T-helper 1 cell treated with Interleukin-12 subunit alpha and Interleukin-12 subunit beta and Interleukin-4 antibody, amounts not matched to agents 30 ng/mL and 1 ng/mL, for 36 hours (primary cell): ENCODE measurements at regions not wholly inside any gene's neighbourhood (a gene's known extent, or its start where the extent isn't known, plus 50 kb on each side); places are given as distances from the start of the nearest gene placed in this dataset.
"Not testable (repeated sequence)": the region's sequence is repeated elsewhere in the genome, so short reads cannot be mapped to it uniquely, and the experiment has no call there.

Source experiments
- intact Hi-C: fragments of 100-400 bp; cut with micrococcal nuclease; formaldehyde crosslinking; loops from one replicate; pipeline ENCODE4 v1.15.1; 2024

DNA sequence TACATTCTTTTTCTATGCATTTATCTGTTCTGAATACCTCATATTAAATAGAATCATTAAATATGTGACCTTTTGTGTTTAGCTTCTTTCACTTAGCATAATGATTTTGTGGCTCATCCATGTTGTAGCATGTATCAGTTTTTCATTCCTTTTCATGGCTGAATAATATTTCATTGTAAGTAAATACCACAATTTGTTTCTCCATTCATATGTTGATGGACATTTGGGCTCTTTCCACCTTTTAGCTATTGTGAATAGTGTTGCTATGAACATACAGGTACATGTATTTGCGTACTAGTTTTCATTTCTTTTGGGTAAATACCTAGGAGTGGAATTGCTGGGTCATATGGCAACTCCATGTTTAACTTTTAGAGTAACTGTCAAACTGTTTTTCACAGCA lies 85.1 kb downstream of the GNL3L start:
- intact Hi-C loops, result no loop called here

DNA sequence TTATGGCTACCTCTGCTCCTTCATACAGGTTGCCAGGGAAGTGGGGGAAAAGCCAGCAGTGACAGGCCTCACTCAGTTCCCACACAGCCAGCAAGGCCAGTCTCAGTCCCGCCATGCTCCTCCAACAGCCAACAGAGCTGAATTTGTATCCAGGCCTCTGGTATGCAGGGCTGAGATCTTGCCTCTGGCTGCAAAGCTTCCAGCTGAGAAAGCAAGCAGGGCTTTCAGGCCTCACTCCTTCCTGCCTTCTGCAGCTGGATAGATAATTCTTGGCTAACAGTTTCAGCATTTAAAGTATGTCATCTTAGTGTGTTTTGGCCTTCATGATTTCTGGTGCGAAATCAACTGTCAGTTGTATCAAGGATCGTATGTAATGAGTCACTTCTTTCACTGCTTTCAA lies 103.6 kb downstream of the GNL3L start:
- intact Hi-C loops, result no loop called here

DNA sequence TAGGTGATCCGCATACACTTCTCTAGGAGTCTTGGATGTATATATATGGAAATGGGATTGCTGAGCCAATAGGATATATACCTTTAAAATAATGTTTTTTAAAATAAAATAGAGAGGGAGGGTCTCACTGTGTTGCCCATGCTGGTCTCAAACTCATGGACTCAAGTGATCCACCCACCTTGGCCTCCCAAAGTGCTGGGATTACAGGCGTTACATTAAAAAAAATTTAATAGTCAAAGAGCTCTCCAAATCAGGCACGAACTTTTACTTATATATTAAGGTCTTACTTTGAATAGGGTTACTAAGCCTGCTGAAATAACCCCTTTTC lies 109.0 kb downstream of the GNL3L start:
- intact Hi-C loops, result loop anchor here (1.0 to 5.0 kb wide), 13 partner anchors 109 to 1556 kb away; partner anchors contain the start of genes APEX2, FAM120C, GNL3L and PHF8

DNA sequence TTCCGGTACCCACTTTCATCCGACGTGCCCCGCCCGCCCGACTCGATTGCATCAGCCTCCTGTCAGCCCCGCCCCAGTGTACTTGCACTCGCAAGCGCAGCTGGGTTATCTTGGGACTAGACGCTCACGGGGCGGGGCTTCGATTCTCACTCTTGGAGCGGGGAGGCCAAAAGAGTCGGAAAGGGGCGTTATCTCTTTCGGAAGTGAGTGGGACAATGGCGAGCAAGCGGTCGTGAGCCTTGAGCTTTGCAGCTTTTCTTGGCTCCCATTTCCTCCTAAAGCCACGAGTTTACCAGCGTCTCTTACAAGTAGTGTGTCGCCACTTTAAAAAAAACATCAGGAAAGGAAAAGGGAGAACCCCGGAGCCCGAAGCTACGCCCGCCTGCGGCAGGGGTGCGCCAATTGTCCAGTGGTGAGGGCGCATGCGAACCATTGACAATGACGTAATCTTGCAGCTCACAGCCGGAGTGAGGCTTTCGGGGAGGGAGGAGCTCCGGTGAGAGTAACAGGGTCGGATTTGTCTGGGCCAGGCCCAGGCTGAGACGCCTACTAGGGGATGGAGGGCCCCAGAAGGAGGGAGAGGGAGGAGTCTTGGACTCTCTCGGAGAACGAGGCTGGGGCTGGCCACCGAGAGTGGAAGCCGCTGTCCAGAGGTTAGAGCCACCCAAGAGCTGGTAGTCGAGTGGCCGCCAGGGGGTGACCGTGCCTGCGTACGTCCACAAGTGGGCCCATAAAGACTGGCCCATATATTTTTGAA lies 109.5 kb downstream of the GNL3L start:
- intact Hi-C loops, result loop anchor here (1.0 to 5.0 kb wide), 13 partner anchors 109 to 1557 kb away; partner anchors contain the start of genes APEX2, FAM120C, GNL3L and PHF8

DNA sequence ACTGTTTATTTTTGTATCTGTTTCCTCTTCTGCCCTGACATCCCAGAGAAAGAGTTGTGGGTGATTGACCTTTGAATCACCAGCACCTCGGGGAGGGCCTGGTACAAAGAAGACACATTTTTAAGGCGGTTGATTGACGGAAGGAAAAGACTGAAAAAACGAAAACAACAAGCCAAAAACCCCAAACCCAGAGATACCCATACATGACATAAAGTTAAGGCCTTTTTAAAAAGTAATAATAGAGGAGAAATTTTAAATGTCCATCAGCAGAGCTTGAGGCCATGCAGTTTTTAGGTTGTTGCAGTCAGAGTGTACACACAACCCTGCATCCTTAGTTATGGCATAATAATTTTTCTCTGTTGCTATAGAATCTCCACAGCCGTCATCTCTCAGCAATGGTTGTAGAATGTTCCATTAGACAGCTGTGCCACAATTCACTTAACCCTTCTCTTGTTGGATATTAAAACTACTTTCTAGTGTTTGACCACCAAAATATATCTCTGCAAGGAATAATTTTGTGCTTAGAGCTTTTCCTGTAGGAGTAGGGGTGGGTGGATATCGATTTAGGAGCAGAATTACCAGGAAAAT lies 110.2 kb downstream of the GNL3L start:
- intact Hi-C loops, result no loop called here

DNA sequence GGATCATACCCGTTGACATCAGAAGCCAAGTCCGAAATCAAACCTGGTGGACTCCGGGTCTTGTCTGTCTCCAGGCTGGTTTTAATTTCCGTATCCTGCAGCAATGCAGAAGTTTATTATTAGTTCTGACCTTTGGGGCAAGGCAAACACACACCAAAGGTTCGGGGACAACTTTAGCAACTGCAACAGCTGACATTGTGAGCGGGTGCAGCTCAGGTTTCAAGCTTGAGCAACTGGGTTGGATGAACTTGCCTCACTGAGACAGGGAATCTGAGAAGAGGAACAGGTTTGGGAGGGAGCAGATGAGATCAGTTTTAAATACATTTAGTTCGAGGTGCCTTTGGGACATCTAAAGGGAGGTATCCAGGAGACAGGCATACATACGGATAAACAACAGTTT lies 110.7 kb downstream of the GNL3L start:
- intact Hi-C loops, result no loop called here

DNA sequence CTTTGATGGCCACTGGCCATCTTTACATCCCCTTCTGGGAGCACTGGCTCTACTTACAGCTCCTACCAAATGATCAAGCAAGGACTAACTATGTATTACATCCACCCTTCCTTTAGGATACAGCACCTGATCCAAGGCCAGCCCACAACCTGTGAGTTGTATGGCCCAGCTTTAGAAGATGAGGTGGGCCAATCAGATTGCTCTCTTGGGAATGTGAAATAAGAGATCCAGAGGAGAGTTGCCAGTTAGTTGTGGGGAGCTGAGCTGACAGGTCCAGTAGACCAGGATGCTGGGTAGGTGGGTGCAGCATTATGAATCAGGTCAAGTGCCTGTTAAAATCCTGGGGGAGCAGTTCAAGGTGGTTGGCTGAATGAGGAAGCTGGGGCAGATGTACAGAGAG lies 111.5 kb downstream of the GNL3L start:
- intact Hi-C loops, result no loop called here

DNA sequence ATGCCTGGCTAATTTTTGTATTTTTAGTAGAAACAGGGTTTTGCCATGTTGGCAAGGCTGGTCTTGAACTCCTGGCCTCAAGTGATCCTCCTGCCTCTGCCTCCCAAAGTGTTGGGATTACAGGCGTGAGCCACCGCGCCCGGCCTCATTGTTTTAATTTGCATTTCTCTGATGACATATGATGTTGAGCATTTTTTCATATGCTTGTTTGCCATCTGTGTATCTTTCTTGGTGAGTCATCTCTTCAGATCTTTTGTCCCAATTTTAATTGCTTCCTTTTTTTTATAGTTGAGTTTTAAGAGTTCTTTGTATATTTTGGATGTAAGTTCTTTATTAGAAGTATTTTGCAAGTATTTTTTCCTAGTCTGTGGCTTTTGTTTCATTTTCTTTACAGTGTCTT lies 117.6 kb downstream of the GNL3L start:
- intact Hi-C loops, result not testable (repeated sequence)

DNA sequence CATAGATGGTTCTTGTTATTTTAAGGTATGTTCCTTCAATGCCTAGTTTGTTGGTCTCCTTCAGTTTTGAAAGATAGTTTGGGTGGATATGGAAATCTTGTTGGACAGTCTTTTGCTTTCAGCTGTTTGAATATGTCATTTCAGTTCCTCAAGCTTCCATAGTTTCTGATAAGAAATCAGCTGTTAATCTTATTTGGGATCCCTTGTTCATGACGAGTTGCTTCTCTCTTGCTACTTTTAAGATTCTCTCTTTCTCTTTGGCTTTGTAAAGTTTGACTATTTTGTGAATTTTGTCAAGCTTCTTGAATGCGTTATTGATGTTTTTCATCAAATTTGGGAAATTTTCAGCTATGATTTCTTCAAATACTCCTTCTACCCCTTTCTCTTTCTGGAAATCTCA lies 129.5 kb downstream of the GNL3L start:
- intact Hi-C loops, result no loop called here

DNA sequence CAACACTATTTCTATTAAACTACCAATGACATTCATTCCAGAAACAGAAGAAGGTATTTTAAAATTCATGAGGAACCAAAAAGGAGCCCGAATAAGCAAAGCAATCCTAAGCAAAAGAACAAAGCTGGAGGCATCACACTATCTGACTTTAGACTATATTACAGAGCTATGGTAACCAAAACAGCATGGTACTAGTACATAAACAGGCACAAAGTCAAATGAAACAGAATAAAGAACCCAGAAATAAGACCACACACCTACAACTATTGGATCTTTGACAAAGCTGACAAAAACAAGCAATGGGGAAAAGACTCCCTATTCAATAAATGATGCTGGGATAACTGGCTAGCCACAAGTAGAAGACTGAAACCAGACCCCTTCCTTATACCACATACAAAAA lies 122.3 kb downstream of the ITIH6 start:
- intact Hi-C loops, result no loop called here

DNA sequence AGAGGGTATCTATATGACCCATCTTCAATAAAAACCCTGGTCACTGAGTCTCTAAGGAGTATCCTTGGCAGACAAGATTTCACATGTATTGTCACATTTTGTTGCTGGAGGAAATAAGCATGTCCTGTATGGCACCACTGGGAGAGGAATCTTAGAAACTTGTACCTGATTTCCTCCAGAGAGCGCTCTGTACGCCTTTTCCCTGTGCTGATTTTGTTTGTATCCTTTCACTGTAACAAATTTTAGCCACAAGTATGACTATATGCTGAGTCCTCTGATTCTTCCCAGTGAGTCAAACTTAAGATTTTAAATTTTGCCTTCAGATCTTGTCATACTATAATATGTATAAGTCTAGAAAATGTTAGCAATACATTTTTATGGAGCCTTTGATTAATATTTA lies 102.8 kb downstream of the ITIH6 start:
- intact Hi-C loops, result no loop called here

DNA sequence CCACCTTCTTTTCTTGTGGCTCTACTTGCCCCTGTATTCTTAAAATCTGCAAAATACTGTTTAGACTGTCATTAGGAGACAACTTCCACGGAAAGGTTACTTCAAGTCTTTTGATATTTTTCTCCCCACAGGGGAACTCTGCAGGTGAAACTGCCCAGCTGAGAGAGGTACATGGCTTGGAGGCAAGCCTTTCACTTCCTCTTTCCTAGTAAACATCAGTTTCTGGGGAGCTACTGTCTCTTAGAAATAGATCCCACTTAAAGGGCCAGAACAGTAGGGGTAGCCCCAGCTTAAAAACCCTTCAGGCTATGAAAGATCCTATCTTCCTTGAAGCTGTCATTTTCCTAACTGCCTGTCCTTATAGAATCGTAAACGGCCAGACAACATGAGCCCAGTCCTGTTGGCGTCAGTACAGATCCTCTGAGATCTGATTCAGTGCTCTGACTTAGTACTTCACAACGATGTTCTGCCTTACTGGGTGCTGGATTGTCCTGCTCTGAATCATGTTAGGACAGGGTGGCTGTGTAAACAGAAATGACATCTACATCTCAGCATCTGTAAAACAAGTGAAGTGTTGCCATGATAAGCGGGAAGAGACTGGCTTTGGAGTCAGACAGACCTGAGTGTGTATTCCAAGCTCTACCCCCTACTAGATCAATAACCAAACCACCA lies 102.1 kb downstream of the ITIH6 start:
- intact Hi-C loops, result no loop called here
